GM21381 (cell line): ENCODE measurements at regions not wholly inside any gene's neighbourhood (a gene's known extent, or its start where the extent isn't known, plus 50 kb on each side); places are given as distances from the start of the nearest gene placed in this dataset.

Experiments
- ATAC-seq: cut with Tn5 transposase; IDR thresholded peaks from one replicate; pipeline ENCODE4 v1.9.1; 2021; ENCODE audit warnings: mild to moderate bottlenecking, moderate library complexity; ENCODE audit not compliant: unreplicated experiment

GRCh38 chr3:34225821-34226366, 427.5 kb downstream of the PDCD6IP start:
- no peak for ATAC-seq

DNA sequence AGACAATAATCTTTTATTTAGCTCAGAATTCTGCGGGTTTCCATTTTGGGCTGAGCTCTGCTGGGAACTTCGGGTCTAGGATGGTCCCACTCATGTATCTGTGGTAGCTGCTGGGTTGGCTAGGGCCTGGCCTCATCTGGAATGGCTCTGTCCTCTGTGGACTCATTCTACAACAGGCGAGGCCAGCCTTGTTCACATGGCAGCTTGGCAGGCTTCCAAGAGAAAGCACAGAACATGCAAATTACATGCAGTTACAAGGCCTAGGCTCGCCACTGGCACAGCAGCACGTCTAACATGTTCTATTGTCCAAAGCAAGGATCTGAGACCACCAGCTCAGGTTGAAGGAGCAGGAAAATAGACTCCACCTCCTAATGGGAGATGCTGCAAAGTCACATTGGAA, 431.4 kb downstream of the PDCD6IP start:
- no peak for ATAC-seq

DNA sequence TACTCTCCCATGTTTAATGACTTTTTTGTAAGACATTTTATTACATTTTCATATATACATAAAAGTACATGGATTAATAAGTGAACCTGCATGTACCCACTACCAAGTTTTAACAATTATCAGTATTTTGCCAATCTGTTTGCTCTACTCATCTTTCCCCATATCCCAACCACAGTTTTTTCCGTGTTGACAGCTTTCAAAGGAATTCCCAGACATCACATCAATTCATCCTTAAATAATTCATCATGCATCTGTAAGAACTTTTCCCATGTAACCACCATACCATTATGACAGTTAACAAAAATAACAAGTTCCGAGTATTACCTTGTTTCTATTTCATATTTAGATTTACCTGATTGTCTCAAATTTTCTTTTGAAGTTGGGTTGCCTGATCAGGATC, 436.7 kb downstream of the PDCD6IP start:
- no peak for ATAC-seq

DNA sequence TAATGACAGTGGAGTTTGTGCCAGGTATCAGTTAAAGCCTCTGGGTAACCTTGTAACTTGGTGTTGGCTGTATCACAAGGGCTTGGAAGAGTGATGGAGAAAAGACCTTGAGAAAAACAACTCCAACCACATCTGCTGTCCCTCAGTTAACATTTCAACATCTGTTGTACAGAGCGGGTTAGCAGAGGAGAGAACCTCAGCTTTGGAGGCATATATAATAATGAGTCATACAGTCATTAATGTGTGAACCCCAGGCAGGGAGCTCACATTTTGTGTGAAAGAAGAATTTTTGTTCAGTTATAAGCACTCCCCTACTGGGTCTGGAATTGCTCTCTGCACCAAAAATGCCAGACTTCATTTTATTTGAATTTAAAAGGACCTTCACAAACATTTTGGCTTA, 439.5 kb downstream of the PDCD6IP start:
- no peak for ATAC-seq

DNA sequence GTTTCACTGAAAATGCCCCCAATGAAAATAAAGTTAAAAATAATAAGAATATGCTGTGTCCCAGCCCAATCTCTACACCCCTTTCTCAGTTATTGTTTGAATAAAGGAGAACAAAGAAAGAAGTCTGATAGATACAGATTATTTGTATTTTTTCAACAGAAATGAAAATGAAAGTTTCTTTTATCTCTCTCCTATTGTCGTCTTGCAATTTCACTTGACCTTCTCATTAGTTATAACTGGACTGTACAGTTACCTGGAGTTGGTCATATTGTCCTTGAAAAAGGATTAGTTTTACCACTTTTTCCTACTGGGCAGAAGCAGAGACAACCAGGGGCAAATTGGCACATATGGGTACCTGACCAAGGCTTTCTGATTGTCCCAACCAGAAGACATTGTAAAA, 440.0 kb downstream of the PDCD6IP start:
- no peak for ATAC-seq

GRCh38 chr3:34239287-34239686, 440.9 kb downstream of the PDCD6IP start:
- no peak for ATAC-seq

DNA sequence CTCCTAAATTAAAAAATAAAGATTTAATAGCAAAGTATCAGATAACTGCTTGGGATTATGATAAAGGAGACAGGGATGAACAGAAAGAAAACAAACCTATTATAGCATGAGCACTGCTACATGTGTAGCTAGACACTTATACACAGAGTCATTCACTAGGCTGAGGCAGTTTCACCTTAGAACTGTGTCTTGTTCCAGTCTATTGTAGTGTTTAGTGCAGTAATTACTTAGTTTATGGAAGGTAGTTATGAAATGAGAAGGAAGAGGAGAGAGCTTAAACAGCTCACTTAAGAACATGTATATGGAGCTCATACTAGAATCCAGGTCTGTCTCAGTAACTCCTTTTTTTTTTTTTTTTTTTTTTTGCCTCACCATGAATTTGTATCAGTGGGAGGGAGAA, 441.4 kb downstream of the PDCD6IP start:
- no peak for ATAC-seq

DNA sequence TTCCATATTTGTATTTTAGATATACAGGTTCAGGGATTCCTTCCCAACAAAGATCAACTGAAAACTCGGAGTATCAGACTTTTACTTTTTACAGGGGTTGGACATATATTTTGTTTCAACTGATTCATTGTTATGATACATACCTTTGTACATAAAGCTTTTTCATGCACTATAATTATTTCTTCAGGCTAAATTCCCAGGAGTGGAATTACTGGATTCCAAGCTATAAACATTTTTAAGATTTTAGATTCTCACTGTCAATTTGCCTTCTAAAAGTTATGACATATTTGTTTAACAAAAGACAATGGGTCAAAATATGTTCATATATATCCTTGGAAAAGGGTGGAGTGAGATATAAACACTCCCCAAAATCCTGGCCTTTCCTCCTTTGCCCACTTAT, 449.0 kb downstream of the PDCD6IP start:
- ATAC-seq: no peak

GRCh38 chr3:34248352-34248751, 449.9 kb downstream of the PDCD6IP start:
- peak; percentile 97 for ATAC-seq

DNA sequence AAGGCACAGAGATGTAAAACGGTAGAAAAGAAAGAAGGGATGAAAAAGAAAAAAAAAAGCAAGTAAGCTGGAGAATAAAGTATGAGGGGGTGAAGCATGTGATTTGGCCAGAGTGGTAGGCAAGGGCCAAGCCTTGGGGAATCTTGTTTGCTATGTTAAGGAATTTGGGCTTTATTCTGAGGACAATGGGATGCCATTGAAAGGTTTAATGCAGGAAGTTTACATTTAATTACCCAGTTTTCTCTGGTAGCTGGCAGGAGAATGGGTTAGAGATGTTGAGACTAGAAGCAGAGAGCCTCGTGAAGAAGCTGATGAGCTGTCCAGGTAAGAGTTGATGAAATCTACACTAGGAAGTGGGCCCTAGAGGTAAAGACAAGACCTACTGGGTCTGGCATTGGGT, 455.9 kb downstream of the PDCD6IP start:
- ATAC-seq: no peak

DNA sequence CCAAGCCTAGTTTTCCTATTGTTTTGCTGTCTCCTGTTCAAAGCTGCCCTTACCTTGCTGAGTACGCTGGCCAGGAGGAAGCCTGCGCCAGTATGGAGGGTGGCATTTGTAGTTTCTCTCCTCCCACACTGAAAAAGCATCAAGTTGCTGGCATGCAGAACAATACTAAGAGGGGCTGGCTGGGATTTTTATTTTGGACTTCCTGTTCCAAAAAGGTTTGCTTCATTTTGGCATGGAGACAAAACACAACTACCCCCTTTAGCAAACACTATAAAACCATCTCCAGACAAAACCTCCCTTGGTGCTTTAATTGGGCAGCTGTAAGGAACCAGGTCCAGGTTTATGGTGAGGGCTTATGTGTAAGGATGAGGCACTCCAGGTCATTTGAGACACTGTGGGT, 457.6 kb downstream of the PDCD6IP start:
- no peak for ATAC-seq

DNA sequence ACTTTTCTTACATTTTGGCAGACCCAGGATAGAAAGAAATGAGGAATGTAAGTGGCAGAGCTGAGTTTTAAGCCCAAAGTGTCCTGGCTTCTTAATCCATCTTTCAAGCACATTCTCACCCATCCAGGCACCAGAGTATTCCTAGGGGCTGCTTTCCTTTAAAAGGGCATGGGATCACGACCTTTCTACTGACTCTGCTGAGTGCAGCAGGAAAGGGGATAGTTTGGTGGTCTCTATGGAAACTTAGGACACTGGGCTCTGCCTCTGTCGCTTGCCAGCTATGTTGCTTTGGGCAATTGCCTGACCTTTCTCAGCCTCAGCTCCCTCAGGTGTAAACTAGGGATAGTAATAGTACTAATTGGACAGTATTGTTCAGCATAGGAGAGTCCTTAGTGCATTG, 458.4 kb downstream of the PDCD6IP start:
- ATAC-seq: no peak

GRCh38 chr3:34258271-34258998, 460.0 kb downstream of the PDCD6IP start:
- no peak for ATAC-seq

GRCh38 chr3:34260271-34261000, 462.0 kb downstream of the PDCD6IP start:
- ATAC-seq: no peak

DNA sequence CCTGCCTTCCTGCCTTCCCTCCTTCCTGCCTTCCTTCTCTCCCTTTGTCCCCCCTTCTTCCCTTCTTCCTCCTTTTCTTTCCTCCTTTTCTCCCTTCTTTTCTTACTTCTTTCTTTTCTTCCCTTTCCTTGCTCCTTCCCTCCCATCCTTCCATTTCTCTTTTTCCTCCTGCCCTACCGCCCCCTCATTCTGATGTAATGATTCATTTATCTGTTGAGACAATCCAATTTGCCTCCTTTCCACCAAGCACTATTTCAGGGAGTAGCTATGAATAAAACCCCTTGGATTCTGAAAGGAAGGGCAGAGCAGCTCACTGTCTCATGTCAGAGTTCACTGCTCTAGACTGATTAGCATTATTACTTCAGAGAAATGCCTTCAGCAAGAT, 462.6 kb downstream of the PDCD6IP start:
- ATAC-seq: no peak

GRCh38 chr3:34263101-34263621, 464.7 kb downstream of the PDCD6IP start:
- no peak for ATAC-seq

- no peak for ATAC-seq
Measured at GRCh38 chr3:34264337-34265041, 466.1 kb downstream of the PDCD6IP start.

DNA sequence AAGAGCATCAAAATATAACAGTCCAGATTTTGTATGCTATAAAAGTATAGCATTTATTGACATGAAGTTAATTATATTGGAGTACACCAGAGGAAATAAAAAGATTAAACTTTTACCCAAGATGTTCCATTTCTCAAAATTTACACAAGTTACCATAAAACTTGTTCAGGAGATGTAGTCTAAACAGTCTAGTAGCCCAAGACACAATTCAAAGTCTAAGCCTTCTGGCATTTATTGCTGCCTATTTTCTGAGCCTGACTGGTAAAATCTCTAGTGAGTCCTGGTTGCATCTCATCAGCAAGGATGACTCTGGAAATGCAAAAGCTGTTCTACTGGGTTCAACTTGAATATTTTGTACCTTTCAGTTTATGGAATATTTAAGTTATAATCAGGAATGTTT, 468.7 kb downstream of the PDCD6IP start:
- ATAC-seq: no peak

- ATAC-seq: no peak
Measured at GRCh38 chr3:34268032-34268709, 469.7 kb downstream of the PDCD6IP start.

GRCh38 chr3:34275811-34276210, 477.4 kb downstream of the PDCD6IP start:
- ATAC-seq: no peak

DNA sequence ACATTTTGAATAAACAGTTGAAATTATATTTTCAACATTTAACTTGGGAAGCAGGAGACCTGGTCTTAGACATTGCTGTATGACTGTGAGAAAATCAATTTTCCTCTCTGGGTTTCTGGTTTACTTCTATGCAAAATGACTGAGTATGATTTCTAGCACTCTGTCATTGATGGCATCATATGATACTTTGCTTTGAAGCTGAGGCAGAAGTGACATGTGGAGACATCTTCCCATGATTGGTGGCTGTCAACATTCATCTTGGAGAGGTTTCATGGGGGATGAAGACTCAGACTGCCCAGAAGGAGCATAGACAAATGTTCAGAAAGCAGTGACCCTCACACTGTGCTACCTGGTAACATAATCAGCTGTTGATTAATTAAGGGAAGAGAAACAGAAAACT, 477.9 kb downstream of the PDCD6IP start:
- ATAC-seq: no peak
